HCT116 (cell line): ENCODE measurements at regions not wholly inside any gene's neighbourhood (a gene's known extent, or its start where the extent isn't known, plus 50 kb on each side); places are given as distances from the start of the nearest gene placed in this dataset.

Source experiments
- ATAC-seq: fragments of 200-7000 bp; cut with Tn5 transposase; 2 replicates; pipeline ENCODE4 v1.9.1; 2020; ENCODE audit warnings: mild to moderate bottlenecking, moderate library complexity
- BruUV-seq: library from RNA; stranded (reverse); fragments of 400-500 nt; replicated peaks from 2 replicates; lab custom pipeline; 2021; lab: Mats Ljungman, UMichigan
- CTCF ChIA-PET: fragments of 300-600 bp; sonication (Branson Sonifier 250); formaldehyde crosslinking; loops from one replicate; lab custom pipeline; 2021; ENCODE audit warnings: antibody characterized with exemption; lab: Charles Lee
- POLR2A ChIA-PET: fragments of 300-600, 350-600 bp; sonication (Branson Sonifier 250); formaldehyde crosslinking; loops from one replicate; lab custom pipeline; 2021; ENCODE audit warnings: antibody characterized with exemption; lab: Charles Lee
- RAD21 ChIA-PET, 2 experiments: fragments of 300-600 bp; sonication (Branson Sonifier 250); formaldehyde crosslinking; loops; one replicate each; lab custom pipeline; 2023; ENCODE audit warnings: low total read pairs in 2 of 2; ENCODE audit not compliant: uncharacterized antibody in 2 of 2, unreplicated experiment in 2 of 2, low non-redundant PET in 1 of 2; lab: Charles Lee
- DNase-seq: peaks from one replicate; pipeline ENCODE4 v3.0.0-alpha.2; 2010; ENCODE audit warnings: low read depth, low spot score
- H2AFZ ChIP-seq: fragments of 200-600 bp; shearing (Covaris generic), sonication (generic); 2 replicates; pipeline ENCODE4 v1.6.1; 2017; ENCODE audit warnings: low read depth, mixed run types, mixed read lengths, antibody characterized with exemption, low read length; ENCODE audit not compliant: poor library complexity, severe bottlenecking
- H3K27ac ChIP-seq: 2 replicates; pipeline ENCODE4 v1.5.1; 2012; ENCODE audit warnings: low read depth, low read length
- H3K27me3 ChIP-seq: fragments of 200-600 bp; sonication (generic); 2 replicates; pipeline ENCODE4 v1.6.1; 2016; ENCODE audit warnings: mixed run types, low read length, mixed read lengths; ENCODE audit not compliant: insufficient read depth
- H3K36me3 ChIP-seq, 2 experiments: fragments of 200-500 bp in 1 of 2; fragments of 200-600 bp in 1 of 2; sonication (Bioruptor generic) in 1 of 2; sonication (generic) in 1 of 2; 2 replicates each; pipeline versions ENCODE4 v1.5.1 to v1.6.1; 2014 to 2016; ENCODE audit warnings: low read length in 2 of 2, inconsistent platforms in 1 of 2, mixed read lengths in 1 of 2, mixed run types in 1 of 2; ENCODE audit not compliant: insufficient read depth in 2 of 2, control insufficient read depth in 1 of 2
- H3K4me1 ChIP-seq, 2 experiments: fragments of 200-600 bp in 1 of 2; sonication (generic) in 1 of 2; 2 replicates each; pipeline versions ENCODE4 v1.5.1 to v1.6.1; 2012 to 2017; ENCODE audit warnings: low read length in 2 of 2, inconsistent platforms in 1 of 2, mild to moderate bottlenecking in 1 of 2, mixed read lengths in 1 of 2, mixed run types in 1 of 2, moderate library complexity in 1 of 2; ENCODE audit not compliant: insufficient read depth in 2 of 2, control insufficient read depth in 1 of 2
- H3K4me2 ChIP-seq: fragments of 200-600 bp; sonication (generic); 2 replicates; pipeline ENCODE4 v1.6.1; 2017; ENCODE audit warnings: mixed run types, low read length, mixed read lengths
- H3K4me3 ChIP-seq, 2 experiments: fragments of 200-600 bp in 1 of 2; sonication (generic) in 1 of 2; replicated peaks in 1 of 2; 2 replicates each; pipeline ENCODE4 v1.5.1; 2011 to 2016; ENCODE audit warnings: low read length in 2 of 2, control low read depth in 1 of 2, low read depth in 1 of 2, mild to moderate bottlenecking in 1 of 2, mixed read lengths in 1 of 2, mixed run types in 1 of 2
- H3K79me2 ChIP-seq: fragments of 200-600 bp; sonication (generic); 2 replicates; pipeline ENCODE4 v1.6.1; 2017; ENCODE audit warnings: mild to moderate bottlenecking, mixed run types, low read length, moderate library complexity, mixed read lengths; ENCODE audit not compliant: insufficient read depth
- H3K9ac ChIP-seq: fragments of 200-600 bp; sonication (generic); 2 replicates; pipeline ENCODE4 v1.6.1; 2016; ENCODE audit warnings: low read length, mixed read lengths
- H3K9me2 ChIP-seq: fragments of 200-600 bp; sonication (generic), shearing (Covaris generic); 2 replicates; pipeline ENCODE4 v1.6.1; 2017; ENCODE audit warnings: mixed run types, mild to moderate bottlenecking, moderate library complexity; ENCODE audit not compliant: insufficient read depth
- H3K9me3 ChIP-seq, 2 experiments: fragments of 200-500 bp in 1 of 2; fragments of 200-600 bp in 1 of 2; sonication (Bioruptor generic) in 1 of 2; sonication (generic) in 1 of 2; 2 replicates each; pipeline ENCODE4 v1.6.1; 2014 to 2017; ENCODE audit warnings: low read length in 2 of 2, mixed read lengths in 2 of 2, inconsistent platforms in 1 of 2, low read depth in 1 of 2, mild to moderate bottlenecking in 1 of 2, mixed run types in 1 of 2, moderate library complexity in 1 of 2; ENCODE audit not compliant: control insufficient read depth in 1 of 2, insufficient read depth in 1 of 2
- H4K20me1 ChIP-seq: fragments of 200-600 bp; sonication (generic), shearing (Covaris generic); 2 replicates; pipeline ENCODE4 v1.6.1; 2017; ENCODE audit warnings: mixed run types, mild to moderate bottlenecking, moderate library complexity; ENCODE audit not compliant: insufficient read depth
- ATF3 ChIP-seq: IDR thresholded peaks from 2 replicates; pipeline ENCODE4 v1.6.1; 2012
- CBX3 ChIP-seq: IDR thresholded peaks from 2 replicates; pipeline ENCODE4 v1.6.1; 2012; ENCODE audit warnings: low read depth
- CEBPB ChIP-seq: IDR thresholded peaks from 2 replicates; pipeline ENCODE4 v1.6.1; 2012; ENCODE audit warnings: low read depth
- CTCF ChIP-seq, 3 experiments: fragments of 200-600 bp in 1 of 3; sonication (generic) in 1 of 3; IDR thresholded peaks in 2 of 3; conservative IDR thresholded peaks in 1 of 3; 2 replicates each; pipeline ENCODE4 v1.5.1; 2012 to 2017; ENCODE audit warnings: low read depth in 2 of 3, low read length in 2 of 3, antibody characterized with exemption in 1 of 3, borderline replicate concordance in 1 of 3, control low read depth in 1 of 3, mild to moderate bottlenecking in 1 of 3, mixed read lengths in 1 of 3, mixed run types in 1 of 3, moderate library complexity in 1 of 3; ENCODE audit not compliant: insufficient read depth in 1 of 3
- EGR1 ChIP-seq: IDR thresholded peaks from 2 replicates; pipeline ENCODE4 v1.6.1; 2012; ENCODE audit warnings: low read depth
- ELF1 ChIP-seq: IDR thresholded peaks from 2 replicates; pipeline ENCODE4 v1.6.1; 2012; ENCODE audit warnings: low read depth, borderline replicate concordance
- EZH2 ChIP-seq: fragments of 200-600 bp; sonication (generic); IDR thresholded peaks from 2 replicates; pipeline ENCODE4 v1.6.1; 2017; ENCODE audit warnings: antibody characterized with exemption, mixed run types
- EZH2phosphoT487 ChIP-seq: fragments of 200-600 bp; IDR thresholded peaks from 2 replicates; pipeline ENCODE4 v1.6.1; 2018; ENCODE audit warnings: antibody characterized with exemption, borderline replicate concordance
- FOSL1 ChIP-seq: IDR thresholded peaks from 2 replicates; pipeline ENCODE4 v1.6.1; 2012; ENCODE audit warnings: low read depth
- JUND ChIP-seq: IDR thresholded peaks from 2 replicates; pipeline ENCODE4 v1.6.1; 2012
- MAX ChIP-seq: IDR thresholded peaks from 2 replicates; pipeline ENCODE4 v1.6.1; 2012
- POLR2A ChIP-seq: IDR thresholded peaks from 2 replicates; pipeline ENCODE4 v1.7.0; 2011; ENCODE audit warnings: borderline replicate concordance; ENCODE audit not compliant: insufficient read depth, insufficient read length; ENCODE audit errors: extremely low read depth
- POLR2AphosphoS5 ChIP-seq: IDR thresholded peaks from 2 replicates; pipeline ENCODE4 v1.6.1; 2011; ENCODE audit warnings: mild to moderate bottlenecking, low read depth, low read length, moderate library complexity
- REST ChIP-seq: IDR thresholded peaks from 2 replicates; pipeline ENCODE4 v1.6.1; 2012; ENCODE audit warnings: low read depth
- SIN3A ChIP-seq: IDR thresholded peaks from 2 replicates; pipeline ENCODE4 v1.6.1; 2012; ENCODE audit warnings: low read depth
- SP1 ChIP-seq: IDR thresholded peaks from 2 replicates; pipeline ENCODE4 v1.6.1; 2012; ENCODE audit warnings: low read depth
- SRF ChIP-seq: IDR thresholded peaks from 2 replicates; pipeline ENCODE4 v1.6.1; 2012; ENCODE audit warnings: low read depth
- TCF7L2 ChIP-seq: IDR thresholded peaks from 2 replicates; pipeline ENCODE4 v1.7.0; 2011; ENCODE audit warnings: borderline replicate concordance, inconsistent platforms; ENCODE audit not compliant: insufficient read depth, insufficient read length; ENCODE audit errors: extremely low read depth
- YY1 ChIP-seq: IDR thresholded peaks from 2 replicates; pipeline ENCODE4 v1.6.1; 2011; ENCODE audit warnings: low read length, low read depth, moderate library complexity, mild to moderate bottlenecking; ENCODE audit not compliant: insufficient replicate concordance; ENCODE audit errors: extremely low read depth
- ZFX ChIP-seq: fragments of 450-650 bp; IDR thresholded peaks from 2 replicates; pipeline ENCODE4 v1.6.1; 2017
- intact Hi-C: fragments of 100-400 bp; cut with micrococcal nuclease; formaldehyde crosslinking; loops from 2 replicates; pipeline ENCODE4 v1.10.0; 2022

GRCh38 chr6:166742981-166743380 lies 115.9 kb upstream of the RPS6KA2 start:
- ChIA-PET RAD21 (no interaction called here), CTCF (interaction anchor here (0.8 kb wide), 1 partner anchor 33 kb away, joined by 3 read pairs; no protein-coding TSS in a partner anchor), POLR2A (no interaction called here)
- Histone ChIP-seq H3K79me2 (no peaks in the 10 kb centered on the region), H3K27me3 (no peaks in the 10 kb centered on the region), H2AFZ (no peak overlapping the region), H3K27ac (no peak overlapping the region), H3K4me3 (no peak overlapping the region), H4K20me1 (no peaks in the 10 kb centered on the region), H3K36me3 (no peaks in the 10 kb centered on the region), H3K9me3 (no peaks in the 10 kb centered on the region), H3K9ac (no peak overlapping the region), H3K4me2 (no peak overlapping the region), H3K4me1 (peaks cover 0 to 18% of the 10 kb centered on the region in 2 experiments; a peak in 1 of 4 replicates), H3K9me2 (no peaks in the 10 kb centered on the region)
- intact Hi-C loops, result no loop called here
- no TSS peak for BruUV-seq
- no peak for TF ChIP-seq SP1
- no peak for TF ChIP-seq REST
- no peak for TF ChIP-seq TCF7L2
- TF ChIP-seq YY1, result no peak
- no peak for TF ChIP-seq CBX3
- TF ChIP-seq ELF1, result no peak
- TF ChIP-seq JUND, result no peak
- TF ChIP-seq SRF, result no peak
- no peak for TF ChIP-seq FOSL1
- no peak for TF ChIP-seq EZH2
- TF ChIP-seq EGR1, result no peak
- TF ChIP-seq POLR2A, result no peak
- no peak for TF ChIP-seq SIN3A
- TF ChIP-seq EZH2phosphoT487, result no peak
- no peak for TF ChIP-seq ZFX
- no peak for TF ChIP-seq CEBPB
- TF ChIP-seq POLR2AphosphoS5, result no peak
- TF ChIP-seq MAX, result no peak
- no peak for TF ChIP-seq ATF3
- no peak for TF ChIP-seq CTCF (IDR thresholded peaks at IDR 0.05 in 2 of 3, conservative IDR thresholded peaks at IDR 0.05 in 1 of 3; ENCODE audit: borderline replicate concordance in 1 of 3, insufficient read depth in 1 of 3, low read depth in 2 of 3, low read length in 2 of 3)
- no peak for ATAC-seq
- no peak for DNase-seq
